Breast epithelium (tissue), 4 donors: ENCODE measurements at regions not wholly inside any gene's neighbourhood (a gene's known extent, or its start where the extent isn't known, plus 50 kb on each side); places are given as distances from the start of the nearest gene placed in this dataset.

Experiments used
- DNase-seq, 2 donors: peaks; one replicate each; pipeline ENCODE4 v3.0.0-alpha.2; 2019; ENCODE audit warnings: low spot score in 2 of 2
- H3K27ac ChIP-seq, 2 donors: fragments of 200-600 bp; sonication (generic) in 1 of 2; one replicate each; pipeline ENCODE4 v1.5.1; 2016 to 2019; ENCODE audit warnings: mild to moderate bottlenecking in 1 of 2
- H3K27me3 ChIP-seq, 2 donors: fragments of 200-600 bp; sonication (generic) in 1 of 2; one replicate each; pipeline versions ENCODE4 v1.5.1 to v1.6.0; 2017 to 2019; ENCODE audit warnings: control low read depth in 1 of 2, mild to moderate bottlenecking in 1 of 2
- H3K36me3 ChIP-seq: fragments of 200-600 bp; one replicate; pipeline ENCODE4 v1.5.1; 2019
- H3K4me1 ChIP-seq, 2 donors: fragments of 200-600 bp; sonication (generic); one replicate each; pipeline ENCODE4 v1.5.1; 2016 to 2019; ENCODE audit warnings: control low read depth in 1 of 2
- H3K4me3 ChIP-seq, 3 donors: fragments of 200-600 bp; sonication (generic); 1 replicate in 2 of 3; 2 replicates in 1 of 3; pipeline ENCODE4 v1.5.1; 2016 to 2019; ENCODE audit warnings: mild to moderate bottlenecking in 3 of 3, moderate library complexity in 2 of 3
- H3K9me3 ChIP-seq, 2 donors: fragments of 200-600 bp; sonication (generic) in 1 of 2; one replicate each; pipeline ENCODE4 v1.5.1; 2016 to 2019; ENCODE audit warnings: control low read depth in 1 of 2
- POLR2A ChIP-seq: fragments of 450-650 bp; IDR thresholded peaks from one replicate; pipeline ENCODE4 v1.6.1; 2016; ENCODE audit warnings: antibody characterized with exemption, mild to moderate bottlenecking, moderate library complexity
- POLR2AphosphoS5 ChIP-seq, 3 donors: sonication (generic); formaldehyde crosslinking; IDR thresholded peaks; one replicate each; pipeline ENCODE4 v1.6.1; 2017; ENCODE audit warnings: antibody characterized with exemption in 3 of 3
- intact Hi-C: fragments of 100-400 bp; cut with DNase I; formaldehyde crosslinking; loops from one replicate; pipeline ENCODE4 v1.15.1; 2023; ENCODE audit warnings: low total_unique reads
- TF ChIP-seq, protein P1 (sequence below), 3 donors: fragments of 450-650 bp; IDR thresholded peaks; one replicate each; pipeline ENCODE4 v1.5.1; 2016 to 2017; ENCODE audit warnings: antibody characterized with exemption in 3 of 3, mild to moderate bottlenecking in 3 of 3, moderate library complexity in 3 of 3

DNA sequence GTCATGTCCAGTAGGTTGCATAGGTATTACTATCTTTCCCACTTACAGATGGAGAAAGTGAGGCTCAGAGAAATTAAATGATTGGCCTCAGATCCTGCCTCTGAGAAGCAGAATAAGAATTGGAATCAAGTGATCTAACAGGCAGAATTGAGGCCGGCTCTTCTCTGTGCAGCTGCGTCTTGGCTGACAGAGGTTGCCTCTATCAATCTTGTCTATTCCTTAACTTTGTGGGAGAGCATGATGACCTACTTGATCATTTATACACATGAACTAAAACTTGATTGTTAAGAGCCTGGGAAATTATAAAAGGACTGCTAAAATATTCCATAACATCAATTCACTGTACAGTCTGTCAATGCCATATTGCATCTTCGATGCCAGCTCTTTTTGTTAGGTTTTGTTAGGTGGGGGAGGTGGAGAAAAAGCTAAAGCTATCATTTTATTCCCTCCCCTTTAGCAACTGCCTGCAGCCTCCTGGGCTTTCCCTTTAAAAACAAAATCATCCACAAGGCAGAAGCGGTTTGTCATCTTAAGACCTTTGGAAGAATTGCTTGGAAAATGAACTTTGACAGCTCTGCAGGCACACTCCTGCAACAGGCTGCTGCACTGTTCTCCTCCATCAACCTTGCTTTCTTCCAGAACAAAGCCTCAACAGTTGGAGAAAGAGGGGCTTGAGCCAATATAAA lies 247.4 kb downstream of the SMARCA2 start:
- intact Hi-C loops, result no loop called here

GRCh38 chr9:2263111-2263510 lies 248.0 kb downstream of the SMARCA2 start:
- intact Hi-C loops, result no loop called here
- Histone ChIP-seq H3K27ac (no peak overlapping the region), H3K4me1 (no peaks in the 10 kb centered on the region), H3K4me3 (no peak overlapping the region), H3K36me3 (no peaks in the 10 kb centered on the region), H3K27me3 (no peaks in the 10 kb centered on the region), H3K9me3 (no peaks in the 10 kb centered on the region)
- DNase-seq, result no peak
- TF ChIP-seq, protein P1, sequence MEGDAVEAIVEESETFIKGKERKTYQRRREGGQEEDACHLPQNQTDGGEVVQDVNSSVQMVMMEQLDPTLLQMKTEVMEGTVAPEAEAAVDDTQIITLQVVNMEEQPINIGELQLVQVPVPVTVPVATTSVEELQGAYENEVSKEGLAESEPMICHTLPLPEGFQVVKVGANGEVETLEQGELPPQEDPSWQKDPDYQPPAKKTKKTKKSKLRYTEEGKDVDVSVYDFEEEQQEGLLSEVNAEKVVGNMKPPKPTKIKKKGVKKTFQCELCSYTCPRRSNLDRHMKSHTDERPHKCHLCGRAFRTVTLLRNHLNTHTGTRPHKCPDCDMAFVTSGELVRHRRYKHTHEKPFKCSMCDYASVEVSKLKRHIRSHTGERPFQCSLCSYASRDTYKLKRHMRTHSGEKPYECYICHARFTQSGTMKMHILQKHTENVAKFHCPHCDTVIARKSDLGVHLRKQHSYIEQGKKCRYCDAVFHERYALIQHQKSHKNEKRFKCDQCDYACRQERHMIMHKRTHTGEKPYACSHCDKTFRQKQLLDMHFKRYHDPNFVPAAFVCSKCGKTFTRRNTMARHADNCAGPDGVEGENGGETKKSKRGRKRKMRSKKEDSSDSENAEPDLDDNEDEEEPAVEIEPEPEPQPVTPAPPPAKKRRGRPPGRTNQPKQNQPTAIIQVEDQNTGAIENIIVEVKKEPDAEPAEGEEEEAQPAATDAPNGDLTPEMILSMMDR (IDR thresholded peaks at IDR 0.05), result no peak
- TF ChIP-seq POLR2AphosphoS5 (IDR thresholded peaks at IDR 0.05) (no peak), POLR2A (no peak)

More for the DNA sequence above, 247.4 kb downstream of the SMARCA2 start:
- H3K9me3 ChIP-seq, result no peaks in the 10 kb centered on the region
- no peaks in the 10 kb centered on the region for H3K4me1 ChIP-seq
- no peak overlapping the region for H3K27ac ChIP-seq
- no peak overlapping the region for H3K4me3 ChIP-seq
- TF ChIP-seq, protein P1 (IDR thresholded peaks at IDR 0.05), result no peak
- no peak for DNase-seq
- H3K36me3 ChIP-seq, result no peaks in the 10 kb centered on the region
- H3K27me3 ChIP-seq, result no peaks in the 10 kb centered on the region

- Histone ChIP-seq H3K36me3 (no peaks in the 10 kb centered on the region), H3K4me3 (no peak overlapping the region), H3K27ac (no peak overlapping the region), H3K9me3 (no peaks in the 10 kb centered on the region), H3K27me3 (no peaks in the 10 kb centered on the region), H3K4me1 (no peaks in the 10 kb centered on the region)
- TF ChIP-seq POLR2AphosphoS5 (IDR thresholded peaks at IDR 0.05) (no peak), POLR2A (no peak)
- TF ChIP-seq, protein P1 (IDR thresholded peaks at IDR 0.05), result no peak
- intact Hi-C loops, result no loop called here
- no peak for DNase-seq
These were observed 248.5 kb downstream of the SMARCA2 start for GRCh38 chr9:2263665-2264064.

DNA sequence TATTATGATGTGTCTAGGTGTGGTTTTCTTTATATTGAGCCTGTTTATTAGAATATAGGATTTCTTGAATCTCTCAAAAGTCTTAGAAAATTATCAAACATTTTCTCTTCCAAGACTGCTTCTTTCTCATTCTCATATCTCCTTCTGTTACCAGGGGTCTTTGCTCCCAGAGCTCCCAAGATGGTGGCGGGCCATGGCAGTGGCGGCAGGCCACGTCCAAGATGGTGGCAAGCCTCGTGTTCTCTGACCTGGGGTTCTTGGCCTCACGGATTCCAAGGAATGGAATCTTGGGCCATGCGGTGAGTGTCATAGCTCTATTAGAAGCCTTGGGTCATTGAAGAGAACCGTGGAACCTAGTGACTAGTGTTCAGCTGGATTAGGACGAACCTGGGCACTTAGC lies 248.9 kb downstream of the SMARCA2 start:
- TF ChIP-seq POLR2A, result no peak
- no peak for TF ChIP-seq POLR2AphosphoS5 (IDR thresholded peaks at IDR 0.05)
- TF ChIP-seq, protein P1 (IDR thresholded peaks at IDR 0.05), result no peak
- no peak for DNase-seq
- intact Hi-C loops, result no loop called here
- Histone ChIP-seq H3K4me1 (no peaks in the 10 kb centered on the region), H3K4me3 (no peak overlapping the region), H3K36me3 (no peaks in the 10 kb centered on the region), H3K27me3 (no peaks in the 10 kb centered on the region), H3K27ac (no peak overlapping the region), H3K9me3 (no peaks in the 10 kb centered on the region)

DNA sequence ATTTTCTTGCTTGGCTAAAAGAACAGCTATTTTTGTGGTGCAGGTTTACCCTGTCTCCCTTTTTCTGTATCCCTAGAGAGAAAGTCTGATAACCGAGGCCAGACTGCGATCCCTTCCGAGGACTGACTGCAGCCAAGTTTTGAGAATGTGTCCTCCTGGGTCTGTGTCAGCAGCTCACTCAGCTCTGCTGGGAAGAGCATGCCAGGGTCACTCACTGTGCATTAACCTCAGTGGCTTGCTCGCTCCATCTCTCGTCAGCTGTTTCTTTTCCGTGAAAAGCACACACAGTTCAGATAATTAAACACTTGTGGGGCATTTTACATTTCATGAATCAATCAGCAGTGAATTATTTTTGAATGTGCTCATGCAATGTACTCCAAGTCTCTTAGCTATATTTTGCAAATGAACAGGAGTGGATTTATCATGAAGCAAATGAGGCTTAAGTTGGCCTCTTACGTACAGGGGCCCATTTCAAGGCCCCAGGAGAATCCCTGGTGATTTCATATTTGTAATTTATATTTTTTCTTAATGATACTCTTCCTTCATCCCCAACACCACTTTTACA lies 252.1 kb downstream of the SMARCA2 start:
- Histone ChIP-seq H3K27me3 (no peaks in the 10 kb centered on the region), H3K4me3 (no peak overlapping the region), H3K4me1 (no peaks in the 10 kb centered on the region), H3K36me3 (no peaks in the 10 kb centered on the region), H3K27ac (no peak overlapping the region), H3K9me3 (no peaks in the 10 kb centered on the region)
- intact Hi-C loops, result no loop called here
- TF ChIP-seq POLR2AphosphoS5 (IDR thresholded peaks at IDR 0.05) (no peak), POLR2A (no peak)
- TF ChIP-seq, protein P1 (IDR thresholded peaks at IDR 0.05), result no peak
- no peak for DNase-seq
